Left colon (tissue), 2 donors: ENCODE measurements at regions not wholly inside any gene's neighbourhood (a gene's known extent, or its start where the extent isn't known, plus 50 kb on each side); places are given as distances from the start of the nearest gene placed in this dataset.
A peak's percentile ranks its signal among the peaks of the same experiment; 100 is the strongest.

Experiments
- ATAC-seq: fragments of 200-7000 bp; cut with Tn5 transposase; one replicate; pipeline ENCODE4 v1.9.1; 2020; ENCODE audit warnings: mild to moderate bottlenecking, moderate library complexity
- DNase-seq, 2 donors: peaks; one replicate each; pipeline ENCODE4 v3.0.0-alpha.2; 2020
- intact Hi-C, 2 donors: fragments of 100-400 bp; cut with DNase I in 1 of 2; cut with micrococcal nuclease in 1 of 2; formaldehyde crosslinking; loops; one replicate each; pipeline versions ENCODE4 v1.11.2 to v1.14.0; 2022; cut with DNase I, micrococcal nuclease
- donor health status: DM: no; HTN: no; CAD: no.
- donor health status: DM: yes; HTN: yes; CAD: no.

DNA sequence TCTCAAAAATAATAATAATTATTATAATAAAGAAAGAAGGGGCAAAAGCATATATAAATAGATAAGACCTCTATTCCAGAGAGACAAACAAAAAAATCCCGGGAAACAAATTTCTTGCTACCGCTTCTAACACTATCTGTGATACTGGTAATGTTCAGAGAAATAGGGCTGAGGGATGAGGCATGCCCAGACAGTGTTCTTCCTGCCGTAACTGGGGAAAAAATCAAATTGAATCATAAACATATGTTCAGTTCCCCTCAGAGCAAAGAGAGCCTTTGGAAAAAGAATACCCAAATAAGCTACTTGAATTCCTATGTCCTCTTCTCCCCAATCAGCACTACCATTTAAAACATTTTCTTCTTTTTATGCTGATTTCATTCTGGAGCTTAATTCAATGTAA lies 688.0 kb downstream of the KCNJ2 start:
- intact Hi-C loops: no loop called here
- ATAC-seq: no peak
- no peak for DNase-seq

DNA sequence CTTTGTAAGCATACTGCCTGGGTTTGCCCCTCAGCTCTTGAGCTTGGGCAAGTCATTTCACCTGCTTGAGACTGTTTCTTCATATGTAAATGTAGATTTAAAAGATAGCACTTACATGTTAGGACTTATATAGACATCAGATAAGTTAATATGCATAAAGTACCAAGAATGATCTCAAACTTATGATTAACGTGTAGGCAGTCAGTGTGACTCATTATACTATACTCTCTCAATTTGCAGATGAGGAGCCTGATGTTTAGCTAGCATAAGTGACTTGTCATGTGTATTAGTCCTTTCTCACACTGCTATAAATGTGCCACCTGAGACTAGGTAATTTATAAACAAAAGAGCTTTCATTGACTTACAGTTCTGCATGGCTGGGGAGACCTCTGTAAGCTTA lies 690.5 kb downstream of the KCNJ2 start:
- intact Hi-C loops: no loop called here
- DNase-seq: no peak
- no peak for ATAC-seq

DNA sequence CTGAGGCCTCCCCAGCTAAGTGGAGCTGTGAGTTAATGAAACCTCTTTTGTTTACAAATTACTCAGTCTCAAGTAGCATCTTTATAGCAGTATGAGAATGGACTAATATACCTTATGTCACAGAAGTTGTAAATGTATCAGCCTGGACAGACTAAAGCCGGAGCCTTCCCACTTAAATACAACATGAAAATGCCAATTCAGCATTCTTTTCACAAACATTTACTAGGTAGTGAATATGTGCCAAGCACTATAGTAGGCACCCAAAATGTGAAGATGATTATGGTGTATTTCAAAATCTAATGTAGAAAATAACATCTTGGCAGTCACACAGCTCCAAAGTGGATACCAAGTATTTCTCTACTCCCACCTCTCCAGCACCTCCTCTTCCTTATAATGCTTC lies 693.0 kb downstream of the KCNJ2 start:
- DNase-seq: no peak
- no peak for ATAC-seq
- intact Hi-C loops: no loop called here

DNA sequence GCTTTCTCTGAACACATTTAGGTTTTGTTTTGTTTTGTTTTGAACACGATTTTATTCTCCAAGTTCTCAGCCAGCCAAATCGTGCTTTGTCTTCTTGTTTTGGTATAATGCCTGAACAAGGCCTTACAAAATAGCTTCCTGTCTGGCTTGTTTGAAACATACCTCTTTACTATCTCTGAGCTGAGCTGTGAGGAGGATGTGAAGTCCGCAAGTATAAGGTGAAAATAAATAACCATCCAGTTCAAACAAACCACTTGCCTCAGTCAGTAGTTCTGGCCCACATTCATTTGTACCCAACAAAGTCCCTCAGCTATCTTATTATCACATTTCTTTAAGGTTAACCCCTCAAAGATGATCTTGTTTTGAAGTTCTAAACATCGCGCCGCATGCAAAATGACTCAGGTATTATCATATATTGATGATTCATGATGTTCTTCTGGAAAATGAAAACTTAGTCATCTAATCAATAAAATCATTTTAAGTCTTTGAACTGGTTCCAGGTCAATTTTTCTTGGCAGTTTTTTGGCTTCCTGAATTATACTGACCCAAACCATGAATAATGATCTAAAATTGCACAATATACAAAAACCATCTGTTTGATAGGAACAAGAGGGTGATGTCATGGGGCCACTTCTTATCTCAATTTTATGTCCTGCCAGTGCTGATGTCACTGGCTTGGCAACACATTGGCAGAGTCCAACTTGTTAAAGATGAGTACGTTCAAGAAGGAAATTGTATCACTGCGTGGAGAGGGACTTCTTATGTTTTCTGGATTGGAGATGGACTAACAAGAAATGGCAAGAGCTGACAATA lies 694.3 kb downstream of the KCNJ2 start:
- ATAC-seq: no peak
- intact Hi-C loops: no loop called here
- DNase-seq: no peak

DNA sequence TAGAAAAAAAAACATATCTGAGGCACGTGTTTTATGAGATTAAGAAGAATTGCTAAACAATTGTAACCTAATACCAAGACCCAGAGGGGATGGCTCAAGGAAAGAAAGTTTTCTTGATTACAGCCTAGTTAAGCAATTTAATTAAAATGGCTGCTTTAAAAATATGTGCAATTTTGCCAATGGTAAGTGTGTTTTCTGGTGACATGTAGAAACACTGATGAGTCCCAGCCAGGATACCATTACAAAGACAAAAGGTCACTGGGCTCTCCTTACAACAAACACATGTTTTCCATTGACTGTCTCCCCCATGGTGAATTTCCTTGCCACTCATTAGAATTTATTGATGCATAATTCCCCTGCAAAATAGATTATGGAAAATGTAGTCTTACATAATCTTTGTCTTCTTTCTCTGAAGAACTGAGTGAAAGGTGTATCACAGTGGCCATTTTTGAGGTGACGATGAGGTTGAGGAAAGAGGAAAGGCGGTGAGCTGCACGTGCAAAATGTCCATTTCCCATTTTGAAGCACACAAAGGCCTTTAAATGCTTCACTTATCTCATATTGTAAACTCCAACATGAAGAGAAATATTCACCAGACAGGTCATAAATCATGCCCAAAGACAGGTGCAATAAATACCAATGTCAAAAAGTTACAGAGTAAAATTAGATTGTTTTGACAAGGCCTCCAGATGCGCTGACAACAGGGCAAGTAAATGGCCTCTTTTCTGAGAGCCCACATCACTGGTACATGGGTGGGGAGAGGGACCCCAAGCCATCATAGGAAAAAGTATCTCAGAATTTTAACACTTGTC lies 696.9 kb downstream of the KCNJ2 start:
- intact Hi-C loops: no loop called here
- ATAC-seq: no peak

DNA sequence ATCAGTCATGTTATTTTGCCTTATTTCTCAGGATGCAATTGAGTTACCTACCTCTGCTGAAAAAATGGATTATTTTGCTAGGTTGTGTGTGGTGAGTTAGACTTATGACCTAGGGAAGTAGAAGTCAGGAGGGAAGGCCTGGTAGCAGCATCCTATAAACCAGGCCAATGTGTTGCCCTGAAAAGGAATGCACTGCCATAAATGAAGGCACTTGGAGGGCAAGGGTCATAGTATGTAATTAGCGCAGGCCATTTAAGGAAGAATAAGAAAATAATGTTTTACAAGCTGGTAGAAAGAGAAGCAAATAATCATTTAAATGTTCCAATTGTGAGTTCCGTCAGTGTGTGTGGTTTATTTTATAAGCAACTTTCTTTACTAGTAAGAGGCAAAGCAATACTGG lies 698.8 kb downstream of the KCNJ2 start:
- ATAC-seq: peak; percentile 90
- DNase-seq: no peak

More for the DNA sequence above, 696.9 kb downstream of the KCNJ2 start:
- no peak for DNase-seq

DNA sequence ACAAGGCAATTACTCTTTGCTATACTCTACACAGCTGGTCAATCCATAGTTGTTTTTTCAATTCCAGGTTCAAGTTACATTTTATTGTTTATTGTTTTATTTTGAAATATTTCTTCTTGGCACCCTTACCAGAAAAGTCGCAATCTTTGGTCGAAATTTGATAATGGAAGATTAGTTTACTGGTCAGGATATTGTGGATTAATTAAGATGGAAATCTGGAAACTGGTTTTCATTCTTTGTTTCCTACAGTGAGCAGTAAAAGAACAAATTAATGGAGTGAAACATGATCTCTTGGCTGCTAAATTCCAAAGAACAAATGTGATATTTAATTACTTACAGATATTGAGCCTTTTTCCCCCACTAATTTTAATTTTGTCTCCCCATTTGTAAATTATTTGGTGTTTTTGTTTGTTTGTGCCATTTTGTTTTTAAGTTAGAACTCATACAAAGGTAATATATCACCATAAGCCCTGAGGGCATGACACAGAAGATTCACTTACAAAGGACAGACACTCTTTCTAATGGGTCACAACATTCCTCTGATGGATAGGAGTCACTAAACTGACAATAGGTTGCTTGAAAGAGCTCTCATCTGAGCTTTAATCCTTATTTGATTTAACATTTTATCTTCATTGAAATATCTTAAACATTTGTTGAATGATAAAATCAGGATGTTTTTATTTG lies 700.2 kb downstream of the KCNJ2 start:
- DNase-seq (no peak), ATAC-seq (no peak)
- intact Hi-C loops: no loop called here

More for the DNA sequence above, 698.8 kb downstream of the KCNJ2 start:
- intact Hi-C loops: no loop called here

DNA sequence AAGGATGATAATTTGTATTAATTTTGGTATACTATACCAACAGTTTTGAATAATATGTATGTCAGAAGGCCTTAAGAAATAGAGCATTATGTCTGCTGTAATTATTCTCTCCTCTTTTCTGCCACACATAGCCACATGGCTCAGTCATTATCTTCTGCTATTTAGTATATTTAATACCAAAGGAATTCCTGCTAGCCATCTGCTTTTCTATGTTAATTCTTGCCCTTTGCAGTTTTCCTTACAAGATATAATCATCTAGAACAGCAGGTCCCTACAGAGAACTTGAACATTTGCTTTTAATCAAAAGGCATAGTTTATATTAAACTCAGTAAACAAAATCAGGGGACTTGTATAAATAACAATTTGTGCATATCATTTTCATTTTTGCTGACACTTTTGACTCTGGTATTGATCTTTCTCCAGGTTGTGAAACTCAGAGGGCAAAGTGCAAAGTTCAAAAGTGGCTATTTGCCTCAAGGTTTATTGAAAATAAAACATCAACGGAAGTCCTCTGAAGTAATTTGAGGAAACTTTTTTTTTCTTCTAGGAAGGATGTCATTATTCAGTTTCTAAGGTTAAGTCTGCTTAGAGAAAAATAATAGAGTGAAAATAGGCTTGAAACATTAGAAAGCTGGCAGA lies 702.0 kb downstream of the KCNJ2 start:
- DNase-seq: no peak
- intact Hi-C loops: no loop called here
- ATAC-seq: no peak

DNA sequence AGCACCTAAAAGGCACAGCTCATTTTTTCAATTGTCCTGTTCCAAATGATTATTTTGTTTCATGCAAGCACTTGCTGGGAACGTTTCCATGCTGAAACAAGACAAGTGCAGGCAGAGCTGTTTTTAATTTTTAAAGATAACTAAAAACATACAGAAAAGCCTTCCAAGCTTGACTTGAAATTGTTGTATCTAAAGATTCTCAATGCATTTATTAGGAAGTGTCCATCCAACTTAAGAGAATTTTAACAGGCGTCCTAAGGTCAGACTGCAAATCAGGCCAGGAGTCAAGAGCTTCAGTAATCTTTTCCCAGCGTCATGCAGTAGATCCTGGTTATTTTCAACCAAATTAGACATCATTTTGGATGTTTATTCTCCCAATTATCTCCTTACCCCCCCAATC lies 702.8 kb downstream of the KCNJ2 start:
- ATAC-seq (no peak), DNase-seq (no peak)
- intact Hi-C loops: no loop called here

DNA sequence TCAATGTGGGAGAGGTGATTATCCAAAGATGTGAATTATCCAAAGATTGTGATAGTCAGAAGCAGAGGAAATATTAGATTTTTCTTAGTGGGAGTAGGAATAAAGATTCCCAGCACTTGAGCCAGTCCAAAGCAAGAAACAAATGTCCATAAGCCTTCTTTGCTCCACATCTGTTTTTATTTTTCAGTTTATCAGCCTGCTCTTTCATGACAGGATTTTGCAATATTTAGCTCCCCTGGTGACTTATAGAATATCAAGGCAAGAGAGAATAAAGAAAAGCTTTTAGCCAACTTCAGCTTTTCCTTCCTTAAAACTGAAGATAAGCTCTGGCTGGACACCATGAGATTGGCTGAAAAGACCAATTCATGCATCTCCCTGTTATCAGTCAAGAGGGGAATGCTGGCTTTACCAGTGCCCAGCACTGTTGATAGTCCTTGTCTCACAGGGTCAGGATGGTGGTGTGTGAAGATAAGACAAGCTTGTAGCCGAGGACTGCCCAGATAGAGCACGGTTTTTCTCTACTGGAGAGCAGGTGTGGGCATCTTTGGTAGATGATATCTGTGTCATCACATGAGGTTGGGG lies 706.5 kb downstream of the KCNJ2 start:
- no peak for DNase-seq
- intact Hi-C loops: no loop called here
- ATAC-seq: no peak

DNA sequence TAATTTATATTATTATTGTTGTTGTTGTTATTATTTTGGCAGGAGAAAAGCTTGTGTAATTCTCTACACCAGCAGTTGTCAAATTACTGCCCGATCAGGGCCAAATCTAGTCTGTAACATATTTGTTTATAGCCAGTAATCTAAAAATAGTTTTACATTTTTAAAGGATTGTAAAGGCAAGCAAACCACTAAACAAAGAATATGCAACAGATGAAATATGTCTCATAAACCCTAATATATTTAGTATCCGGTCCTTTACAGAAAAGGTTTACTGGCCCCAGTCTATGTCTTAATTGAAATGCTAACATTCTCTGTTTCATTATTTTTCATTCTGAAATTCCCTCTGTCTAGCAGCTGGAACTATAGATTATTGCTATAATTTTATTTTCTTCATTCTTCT lies 709.5 kb downstream of the KCNJ2 start:
- intact Hi-C loops: no loop called here
- ATAC-seq (no peak), DNase-seq (no peak)

DNA sequence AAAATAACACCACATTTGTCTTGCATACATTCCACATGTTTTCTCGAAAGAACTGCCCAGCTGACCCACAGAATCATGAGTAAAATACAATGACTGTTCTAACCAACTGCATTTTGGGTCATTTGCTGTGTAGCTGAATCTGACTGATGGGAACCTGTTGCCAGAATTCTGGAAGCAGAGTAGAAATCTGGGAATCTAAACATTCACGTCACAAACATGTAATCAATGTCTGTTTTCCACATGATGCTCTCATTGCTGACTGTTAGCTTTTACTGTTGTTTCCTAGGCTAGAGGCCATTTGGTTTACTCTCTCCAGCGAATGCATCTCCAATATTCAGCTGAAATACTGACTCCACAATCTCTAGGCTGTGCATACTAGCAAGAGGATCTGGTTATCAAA lies 710.1 kb downstream of the KCNJ2 start:
- ATAC-seq: no peak
- intact Hi-C loops: no loop called here
- DNase-seq: no peak

DNA sequence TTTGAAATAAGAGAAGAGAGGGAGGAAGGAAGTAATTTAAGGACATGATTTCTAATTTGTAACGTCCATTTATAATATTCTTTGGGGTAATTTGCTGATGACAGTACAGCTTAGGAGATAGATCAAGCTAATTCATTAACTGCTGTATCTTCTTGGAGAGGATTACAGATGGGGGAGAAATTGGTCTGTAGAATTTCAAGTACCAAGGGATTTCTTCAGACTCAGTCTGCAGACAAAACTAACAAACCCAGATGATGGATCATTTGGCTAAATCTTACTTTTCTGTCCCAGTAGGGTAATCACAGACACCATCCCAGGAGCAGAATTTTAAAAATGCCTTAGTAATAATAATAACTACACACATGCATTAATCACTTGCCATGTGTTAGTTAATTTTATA lies 711.8 kb downstream of the KCNJ2 start:
- intact Hi-C loops: no loop called here
- ATAC-seq (no peak), DNase-seq (no peak)

DNA sequence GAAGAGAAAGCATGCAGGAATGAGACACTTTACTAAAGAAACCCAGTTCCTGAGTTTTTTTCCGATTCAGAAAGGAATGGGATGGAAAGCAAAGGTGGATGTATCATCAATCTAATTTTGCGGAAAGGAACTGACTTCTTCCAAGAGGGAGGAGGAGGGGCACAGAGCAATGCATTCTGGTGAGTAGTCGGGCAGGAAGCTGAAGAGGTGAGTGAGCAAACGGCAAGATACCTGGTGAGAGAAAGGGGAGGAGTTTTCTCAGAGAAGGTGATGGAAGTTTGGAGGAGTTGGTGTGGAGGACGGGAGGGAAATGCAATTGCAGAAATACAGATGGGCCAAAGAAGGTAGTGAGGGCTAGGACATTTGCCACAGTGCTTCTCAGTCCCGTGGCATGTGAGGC lies 713.2 kb downstream of the KCNJ2 start:
- ATAC-seq (no peak), DNase-seq (no peak)
- intact Hi-C loops: no loop called here

DNA sequence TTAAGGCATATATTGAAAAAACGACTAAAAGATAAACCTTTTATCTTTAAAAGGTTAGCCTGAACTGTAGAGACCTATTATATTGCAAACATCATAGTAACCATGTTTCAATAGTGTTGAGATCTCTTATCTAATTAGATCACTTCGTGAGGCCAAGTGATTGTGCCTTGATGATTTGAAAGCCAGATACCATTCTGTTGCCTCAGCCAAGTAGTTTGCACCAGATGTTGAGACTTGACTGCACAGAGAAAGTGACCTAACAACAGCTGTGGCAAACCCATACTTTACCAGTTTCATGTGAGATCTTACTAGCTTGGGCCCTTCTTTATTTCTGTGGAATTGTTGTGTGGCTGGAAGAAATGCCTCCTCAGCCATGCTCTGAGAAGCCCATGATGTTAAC lies 717.3 kb downstream of the KCNJ2 start:
- no peak for DNase-seq
- no peak for ATAC-seq
- intact Hi-C loops: no loop called here

DNA sequence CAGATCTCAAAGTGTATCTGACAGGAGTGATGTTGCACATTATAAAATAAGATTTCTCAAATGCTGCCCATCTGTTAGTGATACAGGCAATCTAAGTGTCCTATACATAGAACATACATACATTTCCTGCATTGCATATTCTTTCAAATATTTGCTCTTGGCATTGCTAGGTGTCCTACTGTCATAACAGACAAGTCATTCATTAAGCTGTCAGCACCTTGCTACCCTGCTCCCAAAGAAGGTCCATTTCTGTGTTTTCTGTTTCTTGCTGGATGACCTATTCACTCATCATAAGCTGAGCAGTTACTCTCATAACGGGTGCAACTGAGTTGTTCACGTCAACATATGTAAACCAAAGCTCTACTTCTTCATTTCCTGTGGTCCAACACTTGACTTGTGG lies 719.0 kb downstream of the KCNJ2 start:
- intact Hi-C loops: no loop called here
- ATAC-seq (no peak), DNase-seq (no peak)

DNA sequence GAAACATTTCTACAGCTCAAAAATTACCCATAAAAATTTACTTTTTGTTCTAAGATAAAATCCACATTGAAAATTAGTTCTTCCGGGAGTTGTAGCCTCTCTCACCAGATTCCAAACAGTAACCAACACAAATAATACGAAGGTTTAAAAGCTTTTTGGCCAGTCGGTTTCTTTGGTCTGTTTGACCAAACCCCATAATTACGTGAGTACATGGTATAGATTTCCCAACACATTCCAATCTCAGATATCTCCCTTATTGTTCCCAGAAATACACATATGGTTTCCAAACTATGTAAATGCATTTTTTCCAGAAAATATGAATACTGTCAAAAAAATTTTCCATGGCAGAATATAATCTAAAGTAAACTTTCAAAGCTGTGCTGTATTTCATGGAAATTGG lies 722.0 kb downstream of the KCNJ2 start:
- DNase-seq (no peak), ATAC-seq (no peak)
- intact Hi-C loops: no loop called here

DNA sequence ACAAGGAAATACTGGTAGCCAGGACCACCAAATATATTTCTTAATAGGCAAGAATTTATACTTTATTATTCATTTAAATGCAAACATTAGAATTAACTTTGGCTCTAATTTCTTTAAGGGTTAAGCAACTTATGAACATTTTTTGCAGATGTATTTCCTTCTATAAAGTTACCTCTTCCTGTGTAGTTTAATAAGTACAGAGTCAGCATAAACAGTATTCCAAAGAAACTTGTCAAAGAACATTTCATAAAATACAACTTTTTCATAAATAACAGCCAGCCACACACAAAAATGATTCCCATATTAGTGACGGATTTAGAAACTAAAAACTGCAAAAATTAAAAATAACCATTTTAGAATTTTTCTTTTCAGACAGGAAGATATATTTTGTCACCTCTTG lies 723.2 kb downstream of the KCNJ2 start:
- DNase-seq (no peak), ATAC-seq (no peak)
- intact Hi-C loops: no loop called here

DNA sequence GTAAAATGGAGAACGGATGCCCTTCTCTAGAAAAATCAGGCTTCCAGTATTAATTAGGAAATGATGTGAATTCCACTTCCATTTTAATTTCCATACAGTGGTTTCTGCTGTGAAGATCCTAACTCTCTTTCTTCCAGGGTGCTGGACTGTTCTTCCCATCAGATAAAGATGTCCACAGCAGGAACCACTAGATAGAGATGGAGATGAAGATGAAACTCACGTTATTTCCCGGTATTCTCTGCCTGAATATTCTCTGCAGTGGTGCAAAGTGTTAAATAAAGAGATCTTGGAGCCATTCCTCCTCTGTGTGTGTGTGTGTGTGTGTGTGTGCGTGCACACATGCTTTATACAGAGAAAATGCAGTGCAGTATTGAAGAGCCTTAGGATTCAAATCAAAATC lies 727.5 kb downstream of the KCNJ2 start:
- DNase-seq (no peak), ATAC-seq (no peak)
- intact Hi-C loops: no loop called here
